ENCODE measurements at regions not wholly inside any gene's neighbourhood (a gene's known extent, or its start where the extent isn't known, plus 50 kb on each side); places are given as distances from the start of the nearest gene placed in this dataset.

DNA sequence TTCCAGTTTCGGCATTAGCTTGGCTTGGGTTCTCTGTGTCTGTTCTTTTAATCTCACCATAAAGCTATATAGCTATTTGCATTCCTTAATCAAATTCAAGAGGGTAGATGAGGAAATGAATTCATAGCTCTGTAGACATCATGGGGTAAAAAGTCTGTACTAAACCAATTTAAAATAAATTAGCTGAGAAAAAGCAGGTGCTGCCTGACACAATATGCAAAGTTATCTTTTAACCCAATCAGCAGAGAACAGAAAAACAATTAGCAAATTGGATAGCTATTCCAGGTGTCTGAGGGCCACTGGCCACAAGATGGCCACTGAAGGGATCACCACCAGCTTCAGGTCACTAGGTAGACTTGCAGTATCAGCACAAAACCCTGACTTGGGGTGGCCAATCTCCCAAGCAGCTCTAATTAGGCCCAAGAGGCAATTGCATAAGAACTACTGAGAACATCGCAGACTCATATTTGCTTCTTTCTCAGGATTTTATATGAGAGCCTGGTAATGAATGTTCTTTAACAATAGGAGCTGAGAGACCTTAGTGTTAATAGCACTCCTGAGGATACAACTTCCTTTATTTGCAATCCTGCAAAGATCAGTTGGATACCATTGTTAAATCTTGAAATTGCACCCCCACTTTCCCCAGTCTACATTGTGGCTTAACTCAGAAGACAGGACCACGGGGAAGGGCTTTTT, 494.3 kb downstream of the PDCD6IP start:
- no peak for TF ChIP-seq CTCF (IDR thresholded peaks at IDR 0.05; ENCODE audit: low read depth, low read length)
- in situ Hi-C loops (cut with HindIII; ENCODE audit: low sequenced_read_pairs), result no loop called here
- DNase-seq (ENCODE audit: low read depth, low spot score), result no peak
- no peak overlapping the region for H3K4me3 ChIP-seq (ENCODE audit: low read depth, low read length)

DNA sequence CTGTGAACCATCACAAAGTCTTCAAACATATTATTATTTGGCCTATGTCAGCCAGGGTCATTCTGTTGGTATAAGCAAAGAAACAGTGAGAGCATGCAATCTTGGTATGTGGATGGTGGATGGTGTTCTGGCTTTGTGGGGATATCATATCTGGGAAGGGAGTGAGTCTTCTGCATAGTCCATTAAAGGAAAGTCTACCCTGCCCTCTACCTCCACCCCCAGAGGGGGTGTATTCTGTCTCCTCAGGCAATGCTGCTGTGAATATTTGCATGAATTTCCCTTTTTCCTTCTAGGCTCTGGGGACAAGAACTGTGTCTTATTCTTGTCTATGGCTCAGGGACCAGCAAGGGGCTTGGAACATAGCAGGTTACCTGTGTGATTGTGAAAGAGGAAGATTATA, 495.8 kb downstream of the PDCD6IP start:
- no peak for TF ChIP-seq CTCF (IDR thresholded peaks at IDR 0.05; ENCODE audit: low read depth, low read length)
- in situ Hi-C loops (cut with HindIII; ENCODE audit: low sequenced_read_pairs), result no loop called here
- no peak overlapping the region for H3K4me3 ChIP-seq (ENCODE audit: low read depth, low read length)
- DNase-seq (ENCODE audit: low read depth, low spot score), result no peak

DNA sequence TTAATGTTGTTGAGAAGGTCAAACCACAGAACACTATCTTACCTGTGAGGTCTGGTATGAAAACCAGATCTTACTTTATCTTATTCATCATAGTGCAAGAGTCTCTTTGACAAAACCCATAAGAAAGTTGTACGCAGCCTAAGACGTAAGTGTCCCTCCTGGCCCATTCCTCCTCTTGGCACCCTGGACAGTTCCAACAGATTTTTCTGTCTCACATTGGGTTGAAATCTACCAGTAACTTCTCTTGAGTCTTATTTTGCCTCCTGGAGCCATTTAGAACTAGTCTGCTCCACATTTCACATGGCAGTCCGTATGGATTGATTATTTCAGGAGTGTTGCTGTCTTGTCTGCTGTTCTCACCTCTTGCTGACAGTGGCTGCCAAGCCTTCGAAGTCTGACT, 498.4 kb downstream of the PDCD6IP start:
- no peak for DNase-seq (ENCODE audit: low read depth, low spot score)
- in situ Hi-C loops (cut with HindIII; ENCODE audit: low sequenced_read_pairs), result no loop called here
- no peak for TF ChIP-seq CTCF (IDR thresholded peaks at IDR 0.05; ENCODE audit: low read depth, low read length)
- H3K4me3 ChIP-seq (ENCODE audit: low read depth, low read length), result no peak overlapping the region

DNA sequence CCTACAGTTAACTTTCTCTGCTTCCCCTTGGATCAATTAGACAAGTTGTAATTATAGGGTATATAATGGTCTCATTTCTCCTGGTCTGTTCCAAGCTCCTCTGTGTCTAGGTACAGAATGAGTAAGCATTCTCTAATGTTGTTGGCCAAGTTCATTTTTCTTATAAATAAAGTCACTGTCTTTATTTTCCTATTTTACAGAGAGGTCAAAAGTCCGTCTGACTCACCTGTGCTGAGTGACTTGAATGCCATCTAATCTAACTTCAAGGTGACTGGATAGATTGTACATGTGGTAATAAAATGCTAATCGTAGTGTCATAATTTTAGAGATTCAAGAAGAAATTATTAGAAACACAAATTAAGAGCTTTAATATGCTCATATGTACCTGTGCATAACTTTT, 500.2 kb downstream of the PDCD6IP start:
- TF ChIP-seq CTCF (IDR thresholded peaks at IDR 0.05; ENCODE audit: low read depth, low read length), result no peak
- in situ Hi-C loops (cut with HindIII; ENCODE audit: low sequenced_read_pairs), result no loop called here
- DNase-seq (ENCODE audit: low read depth, low spot score), result no peak
- H3K4me3 ChIP-seq (ENCODE audit: low read depth, low read length), result no peak overlapping the region

- in situ Hi-C loops (cut with HindIII; ENCODE audit: low sequenced_read_pairs), result no loop called here
- no peak for DNase-seq (ENCODE audit: low read depth, low spot score)
- H3K4me3 ChIP-seq (ENCODE audit: low read depth, low read length), result no peak overlapping the region
- no peak for TF ChIP-seq CTCF (IDR thresholded peaks at IDR 0.05; ENCODE audit: low read depth, low read length)
These were observed 502.2 kb downstream of the PDCD6IP start for GRCh38 chr3:34300621-34301020.

DNA sequence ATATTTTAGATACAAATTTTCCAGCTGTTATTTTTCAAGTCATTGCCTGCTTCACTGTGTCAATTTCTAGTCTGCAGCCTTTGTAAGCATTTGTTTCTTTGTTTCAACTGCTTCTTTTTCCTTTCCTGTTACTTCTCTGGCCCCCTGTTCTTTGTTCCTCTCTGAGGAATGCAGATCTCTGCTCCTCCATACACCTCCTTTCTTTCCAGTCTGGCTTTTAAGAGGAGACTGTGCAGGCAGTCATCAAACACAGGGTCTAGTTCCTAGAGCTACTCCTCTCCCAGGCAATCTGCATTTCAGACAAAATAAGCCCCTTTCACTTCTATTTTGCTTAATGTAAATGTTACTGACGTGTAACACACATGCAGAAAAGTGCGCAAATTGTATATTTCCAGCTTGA, 502.9 kb downstream of the PDCD6IP start:
- TF ChIP-seq CTCF (IDR thresholded peaks at IDR 0.05; ENCODE audit: low read depth, low read length), result no peak
- in situ Hi-C loops (cut with HindIII; ENCODE audit: low sequenced_read_pairs), result no loop called here
- no peak for DNase-seq (ENCODE audit: low read depth, low spot score)
- H3K4me3 ChIP-seq (ENCODE audit: low read depth, low read length), result no peak overlapping the region
